Gastrocnemius medialis (tissue), 4 donors: ENCODE measurements at regions not wholly inside any gene's neighbourhood (a gene's known extent, or its start where the extent isn't known, plus 50 kb on each side); places are given as distances from the start of the nearest gene placed in this dataset.

Experiments used
- ATAC-seq, 2 donors: fragments of 150-250 bp; one replicate each; pipeline ENCODE4 v1.9.1; 2016
- DNase-seq, 2 donors: peaks; one replicate each; pipeline ENCODE4 v3.0.0-alpha.2; 2019
- H3K27ac ChIP-seq, 4 donors: fragments of 200-600 bp; sonication (generic); 1 replicate in 1 of 4; 2 replicates in 3 of 4; pipeline ENCODE4 v1.5.1; 2016 to 2018; ENCODE audit warnings: mild to moderate bottlenecking in 2 of 4, moderate library complexity in 1 of 4
- H3K27me3 ChIP-seq, 3 donors: fragments of 200-600 bp; sonication (generic) in 2 of 3; 1 replicate in 1 of 3; 2 replicates in 2 of 3; pipeline versions ENCODE4 v1.5.1 to v1.6.0; 2016 to 2019; ENCODE audit warnings: mild to moderate bottlenecking in 1 of 3, moderate library complexity in 1 of 3
- H3K36me3 ChIP-seq, 2 donors: fragments of 200-600 bp; sonication (generic) in 1 of 2; one replicate each; pipeline ENCODE4 v1.5.1; 2017 to 2018
- H3K4me1 ChIP-seq, 2 donors: fragments of 200-600 bp; sonication (generic) in 1 of 2; one replicate each; pipeline ENCODE4 v1.5.1; 2016 to 2017; ENCODE audit warnings: mild to moderate bottlenecking in 2 of 2
- H3K4me3 ChIP-seq, 4 donors: fragments of 200-600 bp; sonication (generic) in 3 of 4; 1 replicate in 1 of 4; 2 replicates in 3 of 4; pipeline ENCODE4 v1.5.1; 2016 to 2019; ENCODE audit warnings: mild to moderate bottlenecking in 2 of 4
- H3K9me3 ChIP-seq, 3 donors: fragments of 200-600 bp; sonication (generic) in 2 of 3; 1 replicate in 1 of 3; 2 replicates in 2 of 3; pipeline ENCODE4 v1.5.1; 2016 to 2019
- CTCF ChIP-seq, 5 experiments: fragments of 450-650 bp in 3 of 5; fragments of 200-600 bp in 2 of 5; sonication (generic) in 2 of 5; IDR thresholded peaks in 4 of 5; conservative IDR thresholded peaks in 1 of 5; 1 replicate in 4 of 5; 2 replicates in 1 of 5; pipeline ENCODE4 v1.5.1; 2016 to 2019; ENCODE audit warnings: antibody characterized with exemption in 5 of 5, mild to moderate bottlenecking in 3 of 5, moderate library complexity in 3 of 5
- POLR2A ChIP-seq, 2 donors: fragments of 450-650 bp; IDR thresholded peaks; one replicate each; pipeline ENCODE4 v1.6.1; 2017; ENCODE audit warnings: antibody characterized with exemption in 2 of 2, mild to moderate bottlenecking in 2 of 2, moderate library complexity in 2 of 2
- in situ Hi-C, 4 donors: fragments of 200-750 bp; cut with MboI; loops; one replicate each; pipeline versions ENCODE4 v1.15.0 to v1.8.0; 2017; ENCODE audit warnings: low sequenced_read_pairs in 4 of 4
- intact Hi-C: fragments of 100-400 bp; cut with DNase I; formaldehyde crosslinking; loops from one replicate; pipeline ENCODE4 v1.15.1; 2023; ENCODE audit warnings: low total_unique reads

DNA sequence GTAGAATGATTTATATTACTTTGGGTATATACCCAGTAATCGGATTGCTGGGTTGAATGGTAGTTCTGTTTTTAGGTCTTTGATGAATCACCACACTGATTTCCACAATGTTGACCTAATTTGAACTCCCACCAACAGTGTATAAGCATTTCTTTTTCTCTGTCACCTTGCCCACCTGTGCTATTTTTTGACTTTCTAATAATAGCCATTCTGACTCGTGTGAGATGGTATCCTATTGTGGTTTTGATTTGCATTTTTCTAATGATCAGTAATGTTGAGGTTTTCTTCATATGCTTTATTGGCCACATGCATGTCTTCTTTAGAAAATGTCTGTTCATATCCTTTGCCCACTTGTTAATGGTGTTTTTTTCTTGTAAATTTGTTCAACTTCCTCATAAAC, 340.8 kb downstream of the PLOD2 start:
- ATAC-seq (no peak), DNase-seq (no peak)
- no peaks in the 10 kb centered on the region for H3K27me3 ChIP-seq
- H3K4me3 ChIP-seq, result no peak overlapping the region
- H3K9me3 ChIP-seq, result no peaks in the 10 kb centered on the region
- no peak overlapping the region for H3K27ac ChIP-seq
- H3K36me3 ChIP-seq, result no peaks in the 10 kb centered on the region
- in situ Hi-C loops, result no loop called here
- TF ChIP-seq POLR2A (IDR thresholded peaks at IDR 0.05) (no peak), CTCF (IDR thresholded peaks at IDR 0.05 in 4 of 5, conservative IDR thresholded peaks at IDR 0.05 in 1 of 5) (no peak)
- intact Hi-C loops, result no loop called here
- H3K4me1 ChIP-seq, result no peaks in the 10 kb centered on the region

GRCh38 chr3:145842294-145842902, 318.6 kb downstream of the PLOD2 start:
- in situ Hi-C loops (no loop called here), intact Hi-C loops (no loop called here)
- Histone ChIP-seq H3K4me3 (no peak overlapping the region), H3K27me3 (no peaks in the 10 kb centered on the region), H3K27ac (no peak overlapping the region), H3K9me3 (no peaks in the 10 kb centered on the region), H3K4me1 (no peaks in the 10 kb centered on the region), H3K36me3 (no peaks in the 10 kb centered on the region)
- DNase-seq, result no peak
- no peak for TF ChIP-seq CTCF (IDR thresholded peaks at IDR 0.05 in 4 of 5, conservative IDR thresholded peaks at IDR 0.05 in 1 of 5)
- no peak for TF ChIP-seq POLR2A (IDR thresholded peaks at IDR 0.05)
- ATAC-seq, result no peak

GRCh38 chr3:145843561-145843960, 317.4 kb downstream of the PLOD2 start:
- no peaks in the 10 kb centered on the region for H3K27me3 ChIP-seq
- H3K4me1 ChIP-seq, result no peaks in the 10 kb centered on the region
- no peak for DNase-seq
- intact Hi-C loops, result no loop called here
- H3K36me3 ChIP-seq, result no peaks in the 10 kb centered on the region
- in situ Hi-C loops, result no loop called here
- no peak for ATAC-seq
- H3K27ac ChIP-seq, result no peak overlapping the region
- H3K9me3 ChIP-seq, result no peaks in the 10 kb centered on the region
- TF ChIP-seq CTCF (IDR thresholded peaks at IDR 0.05 in 4 of 5, conservative IDR thresholded peaks at IDR 0.05 in 1 of 5), result no peak
- TF ChIP-seq POLR2A (IDR thresholded peaks at IDR 0.05), result no peak
- no peak overlapping the region for H3K4me3 ChIP-seq

- Histone ChIP-seq H3K27me3 (no peaks in the 10 kb centered on the region), H3K4me3 (no peak overlapping the region), H3K9me3 (no peaks in the 10 kb centered on the region), H3K27ac (no peak overlapping the region), H3K4me1 (no peaks in the 10 kb centered on the region), H3K36me3 (no peaks in the 10 kb centered on the region)
- no peak for TF ChIP-seq POLR2A (IDR thresholded peaks at IDR 0.05)
- TF ChIP-seq CTCF (IDR thresholded peaks at IDR 0.05 in 4 of 5, conservative IDR thresholded peaks at IDR 0.05 in 1 of 5), result no peak
- DNase-seq (no peak), ATAC-seq (no peak)
- intact Hi-C loops, result no loop called here
- in situ Hi-C loops, result no loop called here
Measured at GRCh38 chr3:145849115-145849514, 311.9 kb downstream of the PLOD2 start.

GRCh38 chr3:145854499-145854898, 306.5 kb downstream of the PLOD2 start:
- ATAC-seq (no peak), DNase-seq (no peak)
- no peak overlapping the region for H3K27ac ChIP-seq
- TF ChIP-seq POLR2A (IDR thresholded peaks at IDR 0.05) (no peak), CTCF (IDR thresholded peaks at IDR 0.05 in 4 of 5, conservative IDR thresholded peaks at IDR 0.05 in 1 of 5) (no peak)
- H3K4me3 ChIP-seq, result no peak overlapping the region
- H3K9me3 ChIP-seq, result no peaks in the 10 kb centered on the region
- in situ Hi-C loops (no loop called here), intact Hi-C loops (no loop called here)
- H3K4me1 ChIP-seq, result no peaks in the 10 kb centered on the region
- H3K27me3 ChIP-seq, result no peaks in the 10 kb centered on the region
- no peaks in the 10 kb centered on the region for H3K36me3 ChIP-seq
